Transverse colon (tissue), 3 donors: ENCODE measurements at regions not wholly inside any gene's neighbourhood (a gene's known extent, or its start where the extent isn't known, plus 50 kb on each side); places are given as distances from the start of the nearest gene placed in this dataset.

Source experiments
- CTCF ChIP-seq, 5 experiments: fragments of 200-600 bp in 3 of 5; fragments of 450-650 bp in 2 of 5; sonication (generic) in 3 of 5; IDR thresholded peaks; 1 replicate in 2 of 5; 2 replicates in 3 of 5; pipeline ENCODE4 v1.5.1; 2016 to 2017; ENCODE audit warnings: antibody characterized with exemption in 5 of 5, inconsistent platforms in 3 of 5, mild to moderate bottlenecking in 2 of 5, moderate library complexity in 1 of 5
- EP300 ChIP-seq: sonication (generic); formaldehyde crosslinking; IDR thresholded peaks from one replicate; pipeline ENCODE4 v1.6.1; 2017; ENCODE audit warnings: antibody characterized with exemption, low read depth
- POLR2A ChIP-seq: fragments of 450-650 bp; IDR thresholded peaks from one replicate; pipeline ENCODE4 v1.6.1; 2016; ENCODE audit warnings: antibody characterized with exemption, mild to moderate bottlenecking, moderate library complexity

- TF ChIP-seq CTCF (IDR thresholded peaks at IDR 0.05) (no peak), POLR2A (no peak), EP300 (no peak)
Measured at GRCh38 chr1:65613884-65614283, 178.8 kb upstream of the PDE4B start.
